ENCODE measurements at regions not wholly inside any gene's neighbourhood (a gene's known extent, or its start where the extent isn't known, plus 50 kb on each side); places are given as distances from the start of the nearest gene placed in this dataset.

- DNase-seq: no peak
Observed at GRCh38 chr12:111194703-111195051, 174.2 kb downstream of the PHETA1 start.

- no peak for DNase-seq
Observed at GRCh38 chr12:111193977-111194702, 174.8 kb downstream of the PHETA1 start.

GRCh38 chr12:111193496-111193895, 175.4 kb downstream of the PHETA1 start:
- DNase-seq: no peak

GRCh38 chr12:111193067-111193466, 175.8 kb downstream of the PHETA1 start:
- no peak for DNase-seq

GRCh38 chr12:111192647-111193046, 176.2 kb downstream of the PHETA1 start:
- DNase-seq: no peak

- no peak for DNase-seq
Observed at GRCh38 chr12:111190741-111191526, 178.0 kb downstream of the PHETA1 start.

- no peak for DNase-seq
Observed at GRCh38 chr12:111189792-111190191, 179.1 kb downstream of the PHETA1 start.

- no peak for DNase-seq
Observed at GRCh38 chr12:111188436-111188835, 180.5 kb downstream of the PHETA1 start.

- DNase-seq: no peak
Observed at GRCh38 chr12:111186347-111186746, 182.5 kb downstream of the PHETA1 start.

GRCh38 chr12:111185889-111186227, 183.0 kb downstream of the PHETA1 start:
- DNase-seq: no peak

GRCh38 chr12:111185206-111185888, 183.5 kb downstream of the PHETA1 start:
- DNase-seq: no peak

- DNase-seq: no peak
Observed at GRCh38 chr12:111184161-111184560, 184.7 kb downstream of the PHETA1 start.

GRCh38 chr12:111183094-111183493, 185.8 kb downstream of the PHETA1 start:
- DNase-seq: no peak

GRCh38 chr12:111182382-111182781, 186.5 kb downstream of the PHETA1 start:
- no peak for DNase-seq

- peak; percentile 97 for DNase-seq
Observed at GRCh38 chr12:111181143-111181726, 187.7 kb downstream of the PHETA1 start.

- DNase-seq: no peak
Observed at GRCh38 chr12:111180426-111181142, 188.3 kb downstream of the PHETA1 start.

- DNase-seq: no peak
Observed at GRCh38 chr12:111178181-111179081, 190.5 kb downstream of the PHETA1 start.

- DNase-seq: no peak
Observed at GRCh38 chr12:111175396-111176094, 193.3 kb downstream of the PHETA1 start.

GRCh38 chr12:111174961-111175345, 193.9 kb downstream of the PHETA1 start:
- no peak for DNase-seq

- no peak for DNase-seq
Observed at GRCh38 chr12:111174251-111174960, 194.5 kb downstream of the PHETA1 start.

GRCh38 chr12:111173836-111174235, 195.1 kb downstream of the PHETA1 start:
- no peak for DNase-seq

All from NCI-H1694 (cell line).